Ecto neural progenitor cell (in vitro differentiated cells): ENCODE measurements at regions not wholly inside any gene's neighbourhood (a gene's known extent, or its start where the extent isn't known, plus 50 kb on each side); places are given as distances from the start of the nearest gene placed in this dataset.

Experiments used
- DNase-seq: peaks from one replicate; pipeline ENCODE4 v3.0.0-alpha.2; 2018; ENCODE audit warnings: low spot score

GRCh38 chr18:38307914-38308313 lies 742.3 kb upstream of the CELF4 start:
- DNase-seq, result no peak

DNA sequence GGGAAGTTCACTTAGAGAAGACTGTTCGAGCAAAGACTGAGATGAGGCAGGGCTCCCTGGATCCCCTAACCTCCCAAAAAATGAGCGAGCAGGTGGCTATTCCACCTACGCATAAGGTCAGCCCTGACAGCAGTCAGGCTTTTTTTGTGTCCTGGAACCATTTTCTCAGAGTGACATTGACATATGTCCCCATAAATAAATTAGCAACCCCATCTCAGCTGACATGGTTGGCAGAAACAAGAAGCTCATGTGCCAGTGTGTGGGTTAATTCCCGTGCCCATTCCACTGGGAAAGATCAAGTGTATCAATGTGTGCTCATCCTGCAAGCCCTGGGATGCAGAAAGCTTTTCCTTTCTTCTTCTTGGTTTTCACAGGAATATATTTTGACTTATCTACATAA lies 740.4 kb upstream of the CELF4 start:
- DNase-seq, result no peak

GRCh38 chr18:38301621-38302020 lies 736.0 kb upstream of the CELF4 start:
- no peak for DNase-seq

GRCh38 chr18:38297910-38298309 lies 732.3 kb upstream of the CELF4 start:
- DNase-seq, result no peak

DNA sequence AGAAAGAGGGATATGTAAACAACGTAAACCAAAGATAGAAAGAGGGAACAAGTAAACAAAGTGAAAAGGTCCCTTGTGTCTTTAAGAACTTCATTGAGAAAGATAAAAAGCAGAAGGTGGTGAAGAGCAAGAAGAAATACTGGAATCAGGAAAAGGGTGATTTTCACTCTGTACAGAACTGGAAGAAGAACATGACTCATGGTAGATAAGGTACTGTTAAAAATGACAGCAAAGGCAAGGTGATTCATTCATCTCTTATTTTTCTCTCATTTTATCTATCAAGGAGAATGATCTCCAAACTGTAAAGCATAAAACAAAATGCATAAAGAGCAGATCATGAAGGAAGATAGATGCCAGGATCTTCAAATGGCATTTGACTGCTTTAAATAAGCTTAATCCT lies 724.6 kb upstream of the CELF4 start:
- no peak for DNase-seq

GRCh38 chr18:38284972-38285371 lies 719.4 kb upstream of the CELF4 start:
- DNase-seq, result no peak

GRCh38 chr18:38263066-38263465 lies 697.5 kb upstream of the CELF4 start:
- DNase-seq, result no peak

- no peak for DNase-seq
These were observed 697.1 kb upstream of the CELF4 start for GRCh38 chr18:38262661-38263060.

DNA sequence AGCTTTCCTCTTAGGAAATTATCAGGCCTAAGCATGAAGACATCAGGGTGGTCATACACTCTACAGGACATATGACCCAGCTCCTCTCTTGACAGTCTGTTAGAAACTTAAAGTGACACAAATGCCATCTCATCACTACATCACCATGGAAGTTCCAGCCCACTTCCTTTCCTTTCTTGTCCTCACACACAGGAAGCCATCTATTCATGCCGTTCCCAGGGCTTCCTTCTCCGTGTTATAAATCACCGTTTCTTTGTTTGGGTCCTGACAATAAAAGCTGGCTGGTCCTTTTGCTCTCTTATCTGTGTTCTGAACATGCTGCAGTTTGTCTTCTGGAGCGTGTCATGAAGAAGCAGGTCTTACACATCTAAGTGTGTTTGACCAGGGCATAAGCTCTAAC lies 692.1 kb upstream of the CELF4 start:
- DNase-seq, result no peak

DNA sequence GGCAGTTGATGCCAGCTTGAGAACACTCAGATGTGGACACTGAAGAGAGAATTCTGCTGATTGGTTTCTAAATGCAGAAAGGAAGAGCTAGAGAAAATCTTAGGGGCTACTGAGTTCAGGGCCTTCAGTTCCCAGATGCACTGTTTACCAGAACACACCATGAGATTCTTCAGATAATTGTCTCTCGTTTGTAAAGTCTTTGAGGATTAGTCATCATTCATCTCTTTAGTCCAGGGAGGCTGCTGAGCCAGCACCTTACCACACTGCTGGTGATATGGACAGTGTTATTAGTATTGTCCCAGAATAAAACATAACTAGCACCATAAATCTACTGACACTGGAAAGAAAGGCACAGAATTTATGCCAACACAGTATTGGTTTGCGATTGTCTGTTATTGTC lies 690.8 kb upstream of the CELF4 start:
- DNase-seq, result no peak

GRCh38 chr18:38250971-38251370 lies 685.4 kb upstream of the CELF4 start:
- DNase-seq, result no peak

DNA sequence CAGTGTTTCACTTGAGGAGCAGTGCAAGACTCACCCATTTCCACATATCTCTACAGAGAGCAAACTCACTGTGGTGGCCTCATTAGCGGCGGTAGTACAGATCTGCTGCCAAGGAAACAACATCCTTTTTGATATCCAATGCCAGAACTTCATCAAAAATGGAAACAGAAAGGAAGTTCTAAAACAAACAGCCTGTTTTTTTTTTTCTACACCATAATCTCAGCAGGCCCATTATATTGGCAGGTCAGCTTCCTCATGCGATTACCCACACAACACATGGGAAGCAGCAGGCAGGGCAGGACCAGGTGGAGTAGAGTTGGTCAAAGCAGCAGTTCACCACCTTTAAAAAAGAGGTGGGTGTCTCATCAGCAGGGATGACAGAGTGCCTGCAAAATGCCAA lies 678.9 kb upstream of the CELF4 start:
- DNase-seq, result no peak

GRCh38 chr18:38243291-38243690 lies 677.7 kb upstream of the CELF4 start:
- no peak for DNase-seq

GRCh38 chr18:38241736-38242135 lies 676.1 kb upstream of the CELF4 start:
- DNase-seq, result no peak

- DNase-seq, result no peak
These were observed 675.6 kb upstream of the CELF4 start for GRCh38 chr18:38241216-38241615.

- DNase-seq, result no peak
These were observed 674.0 kb upstream of the CELF4 start for GRCh38 chr18:38239606-38240005.

DNA sequence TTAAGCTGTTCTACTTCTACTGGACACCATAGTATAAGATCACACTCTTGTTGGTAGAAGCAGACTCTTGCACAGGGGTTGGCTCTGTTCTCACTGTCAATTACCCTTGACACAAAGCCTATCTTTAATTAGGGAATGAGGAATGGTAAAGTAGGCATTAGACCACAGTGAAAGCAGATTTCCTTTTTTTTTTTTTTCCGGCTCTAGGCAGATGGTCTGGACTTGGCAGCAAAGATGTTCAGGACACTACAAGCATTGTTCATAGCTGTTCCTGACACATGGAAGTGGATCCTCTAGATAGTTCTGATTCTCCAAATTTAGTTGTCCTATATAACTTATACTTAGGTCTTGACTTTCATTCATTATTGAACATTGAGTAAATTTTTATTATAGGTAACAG lies 672.2 kb upstream of the CELF4 start:
- DNase-seq, result no peak

GRCh38 chr18:38221476-38222100 lies 656.0 kb upstream of the CELF4 start:
- DNase-seq, result no peak

DNA sequence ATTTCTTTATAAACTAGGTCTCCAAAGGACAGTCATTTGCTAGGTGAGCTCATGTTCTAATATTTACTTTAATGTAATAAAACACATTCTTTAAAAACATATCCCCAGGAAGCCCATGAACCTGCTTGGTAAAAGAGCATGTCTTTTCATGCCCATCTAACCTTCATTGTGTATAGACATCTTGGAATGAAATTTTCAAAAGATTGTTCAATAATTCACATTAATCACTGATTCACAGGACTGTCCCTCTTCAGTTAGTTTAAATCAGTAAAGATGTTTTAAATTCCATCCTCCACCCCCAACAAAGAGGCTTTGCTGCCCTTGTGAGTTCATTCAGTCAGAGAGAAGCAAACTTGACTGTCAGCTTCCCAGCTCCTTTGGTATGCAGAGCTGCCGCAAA lies 633.4 kb upstream of the CELF4 start:
- DNase-seq, result no peak

GRCh38 chr18:38198526-38198925 lies 632.9 kb upstream of the CELF4 start:
- no peak for DNase-seq

- DNase-seq, result no peak
These were observed 620.9 kb upstream of the CELF4 start for GRCh38 chr18:38186491-38186890.

GRCh38 chr18:38174594-38174993 lies 609.0 kb upstream of the CELF4 start:
- DNase-seq, result no peak

DNA sequence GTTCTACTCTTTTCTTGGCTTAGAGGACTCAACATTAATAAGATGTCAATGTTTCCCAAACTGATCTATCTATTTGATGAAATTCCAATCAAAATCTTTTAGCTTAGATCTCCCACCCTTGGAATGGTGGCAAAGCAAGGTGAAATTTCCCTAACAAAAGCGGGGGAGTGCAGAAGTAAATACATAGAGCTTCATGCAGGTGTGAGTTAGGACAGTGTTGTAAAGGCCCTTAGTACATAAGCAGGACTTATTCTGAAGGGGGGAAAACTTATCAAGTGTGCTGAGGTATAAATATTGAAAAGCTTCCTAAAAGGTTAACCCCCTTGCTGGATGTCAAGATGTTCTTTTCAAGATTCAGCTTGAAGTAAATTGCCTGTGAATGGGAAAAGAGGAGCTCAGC lies 608.6 kb upstream of the CELF4 start:
- no peak for DNase-seq

GRCh38 chr18:38170845-38171244 lies 605.2 kb upstream of the CELF4 start:
- DNase-seq, result no peak

DNA sequence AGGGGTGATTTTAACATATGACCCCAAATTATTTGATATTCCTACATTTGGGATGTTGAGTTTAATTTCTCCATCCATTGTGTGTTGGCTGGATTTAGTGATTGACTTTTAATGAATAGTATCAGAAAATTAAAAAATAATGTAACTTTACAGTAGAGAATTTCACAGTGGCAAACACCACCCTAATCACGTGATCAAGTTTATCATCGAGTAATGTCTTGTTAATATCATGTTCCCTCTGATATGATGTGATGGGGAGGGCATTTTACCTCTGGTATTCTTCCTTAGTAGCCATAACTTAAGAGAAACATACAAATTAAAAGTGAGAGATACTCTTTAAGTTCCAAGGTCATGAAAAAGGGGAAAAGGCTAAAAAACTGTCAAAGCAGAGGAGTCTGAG lies 602.0 kb upstream of the CELF4 start:
- DNase-seq, result no peak
